ENCODE measurements at regions not wholly inside any gene's neighbourhood (a gene's known extent, or its start where the extent isn't known, plus 50 kb on each side); places are given as distances from the start of the nearest gene placed in this dataset.

- TF ChIP-seq CTCF (IDR thresholded peaks at IDR 0.05) = no peak
- no peak for TF ChIP-seq POLR2A (IDR thresholded peaks at IDR 0.05)
Observed at GRCh38 chr14:34032720-34033119, 81.8 kb upstream of the EGLN3 start.

Data from right lobe of liver (tissue), 4 donors.